Astrocyte of the cerebellum (primary cell): ENCODE measurements at regions not wholly inside any gene's neighbourhood (a gene's known extent, or its start where the extent isn't known, plus 50 kb on each side); places are given as distances from the start of the nearest gene placed in this dataset.

Source experiments
- DNase-seq: peaks from one replicate; pipeline ENCODE4 v3.0.0-alpha.2; 2011; ENCODE audit warnings: low read depth
- H3K4me3 ChIP-seq: 2 replicates; pipeline ENCODE4 v1.5.1; 2011; ENCODE audit warnings: mild to moderate bottlenecking, low read depth, low read length, moderate library complexity
- in situ Hi-C: cut with HindIII; loops from 2 replicates; pipeline ENCODE4 v1.10.0; 2017; ENCODE audit warnings: low sequenced_read_pairs
- TF ChIP-seq, protein P1 (sequence below): IDR thresholded peaks from 2 replicates; pipeline ENCODE4 v1.5.1; 2012; ENCODE audit warnings: low read length, low read depth, moderate library complexity, mild to moderate bottlenecking; ENCODE audit errors: missing control alignments

- H3K4me3 ChIP-seq: no peak overlapping the region
- in situ Hi-C loops: no loop called here
- TF ChIP-seq, protein P1, sequence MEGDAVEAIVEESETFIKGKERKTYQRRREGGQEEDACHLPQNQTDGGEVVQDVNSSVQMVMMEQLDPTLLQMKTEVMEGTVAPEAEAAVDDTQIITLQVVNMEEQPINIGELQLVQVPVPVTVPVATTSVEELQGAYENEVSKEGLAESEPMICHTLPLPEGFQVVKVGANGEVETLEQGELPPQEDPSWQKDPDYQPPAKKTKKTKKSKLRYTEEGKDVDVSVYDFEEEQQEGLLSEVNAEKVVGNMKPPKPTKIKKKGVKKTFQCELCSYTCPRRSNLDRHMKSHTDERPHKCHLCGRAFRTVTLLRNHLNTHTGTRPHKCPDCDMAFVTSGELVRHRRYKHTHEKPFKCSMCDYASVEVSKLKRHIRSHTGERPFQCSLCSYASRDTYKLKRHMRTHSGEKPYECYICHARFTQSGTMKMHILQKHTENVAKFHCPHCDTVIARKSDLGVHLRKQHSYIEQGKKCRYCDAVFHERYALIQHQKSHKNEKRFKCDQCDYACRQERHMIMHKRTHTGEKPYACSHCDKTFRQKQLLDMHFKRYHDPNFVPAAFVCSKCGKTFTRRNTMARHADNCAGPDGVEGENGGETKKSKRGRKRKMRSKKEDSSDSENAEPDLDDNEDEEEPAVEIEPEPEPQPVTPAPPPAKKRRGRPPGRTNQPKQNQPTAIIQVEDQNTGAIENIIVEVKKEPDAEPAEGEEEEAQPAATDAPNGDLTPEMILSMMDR: no peak
- no peak for DNase-seq
These were observed 189.2 kb downstream of the SLITRK6 start for GRCh38 chr13:85610024-85610423.

DNA sequence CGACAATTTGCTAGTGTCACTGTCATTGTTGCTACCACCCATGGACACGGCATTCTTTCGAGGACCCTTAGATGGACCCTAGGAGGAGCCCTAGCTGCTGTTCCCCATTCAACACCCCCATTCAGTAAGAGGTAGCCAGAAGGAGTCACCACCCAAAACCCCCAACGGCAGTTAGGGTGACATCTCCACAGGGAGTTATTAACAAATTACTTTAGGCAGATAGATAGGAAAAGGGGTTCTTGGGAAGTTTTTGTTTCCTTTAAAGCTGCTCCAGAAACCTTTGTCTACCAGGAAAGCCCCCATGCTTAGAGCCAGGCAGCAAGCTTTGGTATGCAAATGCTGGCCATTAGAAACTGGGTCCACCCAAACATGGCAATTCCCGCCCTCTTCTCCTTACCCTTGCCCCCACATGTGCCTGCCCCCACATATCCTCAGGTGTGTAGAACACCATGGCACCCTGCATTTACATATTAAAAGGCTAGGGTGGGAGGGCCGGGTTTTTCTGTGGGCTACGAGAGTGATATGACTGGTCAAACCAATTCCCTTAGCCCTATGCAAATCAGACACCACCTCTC lies 190.9 kb downstream of the SLITRK6 start:
- TF ChIP-seq, protein P1: no peak
- in situ Hi-C loops: no loop called here
- no peak for DNase-seq
- no peak overlapping the region for H3K4me3 ChIP-seq

DNA sequence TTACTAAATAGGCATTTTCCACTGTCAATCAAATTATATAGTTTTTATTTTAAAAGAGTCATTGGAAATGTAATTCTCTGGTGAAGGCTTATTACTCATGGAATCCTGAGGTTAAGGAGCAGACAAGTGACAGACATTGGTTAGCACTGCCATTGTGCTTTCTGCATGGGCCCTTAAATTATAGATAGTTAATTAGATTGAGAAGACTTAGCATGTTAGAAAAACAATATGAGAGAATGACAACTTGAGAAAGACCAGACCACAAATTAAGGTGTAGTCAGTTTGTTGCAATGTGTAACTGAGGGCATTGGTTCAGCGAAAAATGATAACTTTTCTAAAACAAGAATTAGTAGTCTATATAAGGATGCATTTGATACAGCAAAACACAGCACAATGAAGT lies 195.5 kb downstream of the SLITRK6 start:
- no peak for DNase-seq
- TF ChIP-seq, protein P1: no peak
- no peak overlapping the region for H3K4me3 ChIP-seq
- in situ Hi-C loops: no loop called here

GRCh38 chr13:85601526-85601925 lies 197.7 kb downstream of the SLITRK6 start:
- no peak for DNase-seq
- in situ Hi-C loops: no loop called here

DNA sequence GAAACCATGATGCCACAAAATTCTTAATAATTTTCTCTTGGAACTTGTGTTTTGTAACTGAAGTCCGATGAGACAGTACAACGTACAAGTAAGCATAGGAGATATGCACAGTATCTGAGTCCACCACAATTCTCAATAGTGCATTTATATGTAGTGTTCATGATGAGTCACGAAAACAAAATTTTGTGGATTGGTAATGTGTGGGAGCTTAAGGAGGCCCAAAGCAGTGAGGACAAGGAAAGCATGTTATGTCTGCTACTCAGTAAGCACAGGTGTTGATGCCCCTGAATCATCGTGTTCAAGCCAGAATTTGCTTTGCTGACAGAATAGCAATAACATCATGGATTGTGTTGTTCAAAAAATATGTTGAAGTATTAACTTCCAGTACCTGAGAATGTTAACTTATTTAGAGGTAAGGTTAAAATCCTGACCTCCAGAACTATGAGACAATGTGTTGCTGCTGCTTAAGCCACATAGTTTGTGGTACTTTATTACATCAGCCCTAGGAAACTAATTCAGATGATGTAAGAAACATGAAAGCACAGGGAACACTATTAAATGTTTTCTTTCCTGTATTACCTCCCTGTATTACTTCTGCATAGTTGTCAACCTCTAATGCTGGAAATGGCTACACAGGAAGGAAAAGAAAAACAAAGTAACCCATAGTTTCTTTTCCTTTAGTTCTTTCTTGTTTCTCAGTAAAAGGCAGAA lies 201.3 kb downstream of the SLITRK6 start:
- H3K4me3 ChIP-seq: no peak overlapping the region
- TF ChIP-seq, protein P1: no peak
- no peak for DNase-seq
- in situ Hi-C loops: no loop called here

More at GRCh38 chr13:85601526-85601925, 197.7 kb downstream of the SLITRK6 start:
- no peak overlapping the region for H3K4me3 ChIP-seq
- TF ChIP-seq, protein P1: no peak

- in situ Hi-C loops: no loop called here
- no peak for DNase-seq
- TF ChIP-seq, protein P1: no peak
- no peak overlapping the region for H3K4me3 ChIP-seq
These were observed 207.0 kb downstream of the SLITRK6 start for GRCh38 chr13:85592211-85592610.
